ENCODE measurements at regions not wholly inside any gene's neighbourhood (a gene's known extent, or its start where the extent isn't known, plus 50 kb on each side); places are given as distances from the start of the nearest gene placed in this dataset.
A peak's percentile ranks its signal among the peaks of the same experiment; 100 is the strongest.

DNA sequence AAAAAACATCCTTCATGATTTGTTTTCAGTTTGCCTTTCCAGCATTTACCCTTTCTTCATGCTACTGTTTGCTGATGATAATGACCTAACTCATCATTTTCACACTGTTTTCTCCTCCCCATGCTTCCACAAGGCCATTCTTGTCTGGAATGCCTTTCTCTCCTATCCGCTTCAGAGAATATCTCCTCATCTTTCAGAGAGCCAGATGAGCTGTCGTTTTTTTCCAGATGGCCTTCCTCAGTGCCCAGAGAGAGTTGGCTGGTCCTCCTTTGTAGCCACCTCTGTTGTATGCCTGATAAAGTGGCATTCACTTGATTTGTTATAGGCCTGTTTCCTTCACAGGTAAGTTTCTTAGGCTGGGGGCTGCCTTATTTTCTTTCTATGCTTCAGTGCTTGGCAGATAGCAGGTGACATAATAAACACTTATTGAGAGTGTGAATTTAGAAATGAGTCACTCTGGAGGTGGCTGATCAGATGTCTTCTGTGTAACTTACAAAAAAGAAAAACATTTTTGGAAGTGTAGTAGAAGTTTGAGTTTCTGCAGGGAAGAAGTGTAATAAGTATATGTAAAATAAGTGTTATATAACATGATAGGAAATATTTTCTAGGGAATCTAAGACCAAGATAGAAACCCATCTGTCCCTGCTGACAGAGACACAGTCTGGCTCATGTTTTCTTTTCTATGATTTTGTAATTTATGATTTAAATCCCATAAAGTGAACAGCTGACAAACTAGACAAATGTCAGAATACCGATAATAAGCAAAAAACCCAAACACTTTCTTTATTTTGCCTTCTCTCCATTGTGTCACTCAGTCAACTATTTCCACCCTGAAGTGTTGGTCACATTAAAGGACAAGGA is 174.5 kb downstream of the DACT1 start:
- TF ChIP-seq, protein P1, sequence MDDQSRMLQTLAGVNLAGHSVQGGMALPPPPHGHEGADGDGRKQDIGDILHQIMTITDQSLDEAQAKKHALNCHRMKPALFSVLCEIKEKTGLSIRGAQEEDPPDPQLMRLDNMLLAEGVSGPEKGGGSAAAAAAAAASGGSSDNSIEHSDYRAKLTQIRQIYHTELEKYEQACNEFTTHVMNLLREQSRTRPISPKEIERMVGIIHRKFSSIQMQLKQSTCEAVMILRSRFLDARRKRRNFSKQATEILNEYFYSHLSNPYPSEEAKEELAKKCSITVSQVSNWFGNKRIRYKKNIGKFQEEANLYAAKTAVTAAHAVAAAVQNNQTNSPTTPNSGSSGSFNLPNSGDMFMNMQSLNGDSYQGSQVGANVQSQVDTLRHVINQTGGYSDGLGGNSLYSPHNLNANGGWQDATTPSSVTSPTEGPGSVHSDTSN (IDR thresholded peaks at IDR 0.05) = peak; percentile 42
- TF ChIP-seq RCOR1 (IDR thresholded peaks at IDR 0.05; ENCODE audit: low read length) (peak; percentile 80; the same call in 1 of the 2 replicates), ELF1 (IDR thresholded peaks at IDR 0.05) (no peak), FOXM1 (IDR thresholded peaks at IDR 0.05; ENCODE audit: low read depth) (no peak), RAD21 (IDR thresholded peaks at IDR 0.05; ENCODE audit: low read length) (peak; percentile 15; the same call in 1 of the 2 replicates), EP300 (IDR thresholded peaks at IDR 0.05; ENCODE audit: borderline replicate concordance in 1 of 2, low read depth in 1 of 2, low read length in 1 of 2) (peak in 1 of 2 experiments; percentile 66; a peak in 2 of 4 replicates), TCF12 (IDR thresholded peaks at IDR 0.05) (peak; percentile 74), MXI1 (IDR thresholded peaks at IDR 0.05; ENCODE audit: low read depth, low read length) (peak; percentile 38; the same call in 1 of the 2 replicates), GATA2 (CRISPR knock-in tag; IDR thresholded peaks at IDR 0.05) (peak; percentile 94)
- TF ChIP-seq, protein P2, sequence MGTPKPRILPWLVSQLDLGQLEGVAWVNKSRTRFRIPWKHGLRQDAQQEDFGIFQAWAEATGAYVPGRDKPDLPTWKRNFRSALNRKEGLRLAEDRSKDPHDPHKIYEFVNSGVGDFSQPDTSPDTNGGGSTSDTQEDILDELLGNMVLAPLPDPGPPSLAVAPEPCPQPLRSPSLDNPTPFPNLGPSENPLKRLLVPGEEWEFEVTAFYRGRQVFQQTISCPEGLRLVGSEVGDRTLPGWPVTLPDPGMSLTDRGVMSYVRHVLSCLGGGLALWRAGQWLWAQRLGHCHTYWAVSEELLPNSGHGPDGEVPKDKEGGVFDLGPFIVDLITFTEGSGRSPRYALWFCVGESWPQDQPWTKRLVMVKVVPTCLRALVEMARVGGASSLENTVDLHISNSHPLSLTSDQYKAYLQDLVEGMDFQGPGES (IDR thresholded peaks at IDR 0.05; ENCODE audit: low read depth, low read length) = no peak
- TF ChIP-seq, protein P3, sequence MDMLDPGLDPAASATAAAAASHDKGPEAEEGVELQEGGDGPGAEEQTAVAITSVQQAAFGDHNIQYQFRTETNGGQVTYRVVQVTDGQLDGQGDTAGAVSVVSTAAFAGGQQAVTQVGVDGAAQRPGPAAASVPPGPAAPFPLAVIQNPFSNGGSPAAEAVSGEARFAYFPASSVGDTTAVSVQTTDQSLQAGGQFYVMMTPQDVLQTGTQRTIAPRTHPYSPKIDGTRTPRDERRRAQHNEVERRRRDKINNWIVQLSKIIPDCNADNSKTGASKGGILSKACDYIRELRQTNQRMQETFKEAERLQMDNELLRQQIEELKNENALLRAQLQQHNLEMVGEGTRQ (IDR thresholded peaks at IDR 0.05; ENCODE audit: borderline replicate concordance, low read depth, low read length) = no peak
- H3K9me3 ChIP-seq = no peaks in the 10 kb centered on the region; the same call in 1 of the 2 replicates
- POLR2A ChIA-PET = interaction anchor here (1.1 kb wide), 1 partner anchor 12 kb away, joined by 3 read pairs; no protein-coding TSS in a partner anchor

DNA sequence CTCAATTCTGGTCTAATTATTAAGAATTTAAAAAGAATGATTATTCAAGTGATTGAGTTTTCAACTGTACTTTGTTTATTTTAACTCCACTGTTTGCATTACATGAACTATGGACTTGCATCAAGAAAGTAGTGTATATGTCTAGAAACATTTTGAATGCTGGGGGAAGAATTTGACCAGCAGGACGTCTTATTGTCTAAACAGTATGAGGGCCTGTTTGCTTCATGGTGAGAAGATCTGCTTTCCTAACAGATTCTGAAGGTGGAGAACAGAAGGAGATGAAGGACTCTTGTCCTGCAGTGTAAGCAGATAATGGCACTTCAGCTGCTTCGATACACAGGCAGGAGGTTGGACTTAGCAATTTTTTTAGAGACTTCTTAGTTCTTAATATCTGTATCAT is 176.0 kb downstream of the DACT1 start:
- H3K79me2 ChIP-seq (ENCODE audit: insufficient read depth) = no peaks in the 10 kb centered on the region
- TF ChIP-seq CHD2 (IDR thresholded peaks at IDR 0.05; ENCODE audit: low read length, partially characterized antibody) (no peak), GABPA (IDR thresholded peaks at IDR 0.05; ENCODE audit: low read depth) (no peak), TAF1 (IDR thresholded peaks at IDR 0.05; ENCODE audit: borderline replicate concordance, low read depth, low read length) (no peak), RFX5 (IDR thresholded peaks at IDR 0.05; ENCODE audit: low read length) (no peak)
- TF ChIP-seq, protein P4, sequence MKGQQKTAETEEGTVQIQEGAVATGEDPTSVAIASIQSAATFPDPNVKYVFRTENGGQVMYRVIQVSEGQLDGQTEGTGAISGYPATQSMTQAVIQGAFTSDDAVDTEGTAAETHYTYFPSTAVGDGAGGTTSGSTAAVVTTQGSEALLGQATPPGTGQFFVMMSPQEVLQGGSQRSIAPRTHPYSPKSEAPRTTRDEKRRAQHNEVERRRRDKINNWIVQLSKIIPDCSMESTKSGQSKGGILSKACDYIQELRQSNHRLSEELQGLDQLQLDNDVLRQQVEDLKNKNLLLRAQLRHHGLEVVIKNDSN (IDR thresholded peaks at IDR 0.05; ENCODE audit: borderline replicate concordance, low read depth) = no peak
- TF ChIP-seq, protein P5, sequence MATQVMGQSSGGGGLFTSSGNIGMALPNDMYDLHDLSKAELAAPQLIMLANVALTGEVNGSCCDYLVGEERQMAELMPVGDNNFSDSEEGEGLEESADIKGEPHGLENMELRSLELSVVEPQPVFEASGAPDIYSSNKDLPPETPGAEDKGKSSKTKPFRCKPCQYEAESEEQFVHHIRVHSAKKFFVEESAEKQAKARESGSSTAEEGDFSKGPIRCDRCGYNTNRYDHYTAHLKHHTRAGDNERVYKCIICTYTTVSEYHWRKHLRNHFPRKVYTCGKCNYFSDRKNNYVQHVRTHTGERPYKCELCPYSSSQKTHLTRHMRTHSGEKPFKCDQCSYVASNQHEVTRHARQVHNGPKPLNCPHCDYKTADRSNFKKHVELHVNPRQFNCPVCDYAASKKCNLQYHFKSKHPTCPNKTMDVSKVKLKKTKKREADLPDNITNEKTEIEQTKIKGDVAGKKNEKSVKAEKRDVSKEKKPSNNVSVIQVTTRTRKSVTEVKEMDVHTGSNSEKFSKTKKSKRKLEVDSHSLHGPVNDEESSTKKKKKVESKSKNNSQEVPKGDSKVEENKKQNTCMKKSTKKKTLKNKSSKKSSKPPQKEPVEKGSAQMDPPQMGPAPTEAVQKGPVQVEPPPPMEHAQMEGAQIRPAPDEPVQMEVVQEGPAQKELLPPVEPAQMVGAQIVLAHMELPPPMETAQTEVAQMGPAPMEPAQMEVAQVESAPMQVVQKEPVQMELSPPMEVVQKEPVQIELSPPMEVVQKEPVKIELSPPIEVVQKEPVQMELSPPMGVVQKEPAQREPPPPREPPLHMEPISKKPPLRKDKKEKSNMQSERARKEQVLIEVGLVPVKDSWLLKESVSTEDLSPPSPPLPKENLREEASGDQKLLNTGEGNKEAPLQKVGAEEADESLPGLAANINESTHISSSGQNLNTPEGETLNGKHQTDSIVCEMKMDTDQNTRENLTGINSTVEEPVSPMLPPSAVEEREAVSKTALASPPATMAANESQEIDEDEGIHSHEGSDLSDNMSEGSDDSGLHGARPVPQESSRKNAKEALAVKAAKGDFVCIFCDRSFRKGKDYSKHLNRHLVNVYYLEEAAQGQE (IDR thresholded peaks at IDR 0.05; ENCODE audit: low read depth, low read length) = no peak
- TF ChIP-seq, protein P6, sequence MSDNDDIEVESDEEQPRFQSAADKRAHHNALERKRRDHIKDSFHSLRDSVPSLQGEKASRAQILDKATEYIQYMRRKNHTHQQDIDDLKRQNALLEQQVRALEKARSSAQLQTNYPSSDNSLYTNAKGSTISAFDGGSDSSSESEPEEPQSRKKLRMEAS (IDR thresholded peaks at IDR 0.05; ENCODE audit: low read depth) = no peak

More for the DNA sequence above, 174.5 kb downstream of the DACT1 start:
- peak; percentile 59 for DNase-seq
- 64% methylated on average over 3 of the region's 3 CpGs for WGBS (ENCODE audit: low lambda C conversion rate)
- Histone ChIP-seq H2AFZ (ENCODE audit: low read depth) (no peak overlapping the region), H4K20me1 (ENCODE audit: insufficient read depth) (no peaks in the 10 kb centered on the region), H3K4me3 (ENCODE audit: low read depth in 2 of 2, low read length in 1 of 2) (no peak overlapping the region), H3K27me3 (ENCODE audit: insufficient read depth) (no peaks in the 10 kb centered on the region), H3F3A (replicated peaks; ENCODE audit: insufficient read depth) (peaks cover 19% of the 10 kb centered on the region), H3K4me1 (ENCODE audit: control insufficient read depth in 1 of 2, insufficient read depth in 2 of 2, low read depth in 1 of 2, low read length in 1 of 2) (peaks cover 13 to 27% of the 10 kb centered on the region in 2 experiments), H3K9me2 (no peaks in the 10 kb centered on the region), H3K36me3 (replicated peaks in 1 of 2; ENCODE audit: control insufficient read depth in 1 of 2, insufficient read depth in 2 of 2, low read length in 1 of 2) (no peaks in the 10 kb centered on the region), H3K9ac (no peak overlapping the region), H3K79me2 (ENCODE audit: insufficient read depth) (no peaks in the 10 kb centered on the region), H3K4me2 (no peak overlapping the region), H3K27ac (ENCODE audit: low read depth in 2 of 2, low read length in 1 of 2) (no peak overlapping the region)
- CTCF ChIA-PET = interaction anchor here (1.6 to 1.8 kb wide), 2 partner anchors 13 to 173 kb away, joined by 3 to 4 read pairs; no protein-coding TSS in a partner anchor

More for the DNA sequence above, 176.0 kb downstream of the DACT1 start:
- H3K4me2 ChIP-seq = no peak overlapping the region
- H3K27ac ChIP-seq (ENCODE audit: low read depth in 2 of 2, low read length in 1 of 2) = no peak overlapping the region
- no peaks in the 10 kb centered on the region for H3K9me2 ChIP-seq
- ChIA-PET CTCF (interaction anchor here (0.6 to 1.6 kb wide), 3 partner anchors 13 to 18 kb away, joined by 3 read pairs; no protein-coding TSS in a partner anchor), POLR2A (no interaction called here)
- no peaks in the 10 kb centered on the region for H3K36me3 ChIP-seq (replicated peaks in 1 of 2; ENCODE audit: control insufficient read depth in 1 of 2, insufficient read depth in 2 of 2, low read length in 1 of 2)
- no peaks in the 10 kb centered on the region for H3K27me3 ChIP-seq (ENCODE audit: insufficient read depth)
- H3F3A ChIP-seq (replicated peaks; ENCODE audit: insufficient read depth) = peaks cover 27% of the 10 kb centered on the region
- H3K9ac ChIP-seq = no peak overlapping the region
- no peak overlapping the region for H2AFZ ChIP-seq (ENCODE audit: low read depth)
- H3K4me1 ChIP-seq (ENCODE audit: control insufficient read depth in 1 of 2, insufficient read depth in 2 of 2, low read depth in 1 of 2, low read length in 1 of 2) = peaks cover 13 to 27% of the 10 kb centered on the region in 2 experiments
- WGBS (ENCODE audit: low lambda C conversion rate) = 91% methylated on average over 2 of the region's 2 CpGs
- H4K20me1 ChIP-seq (ENCODE audit: insufficient read depth) = no peaks in the 10 kb centered on the region
- H3K9me3 ChIP-seq = no peaks in the 10 kb centered on the region; the same call in 1 of the 2 replicates
- H3K4me3 ChIP-seq (ENCODE audit: low read depth in 2 of 2, low read length in 1 of 2) = no peak overlapping the region
- DNase-seq = no peak
